SW480 (cell line): ENCODE measurements at regions not wholly inside any gene's neighbourhood (a gene's known extent, or its start where the extent isn't known, plus 50 kb on each side); places are given as distances from the start of the nearest gene placed in this dataset.
A peak's percentile ranks its signal among the peaks of the same experiment; 100 is the strongest.

Experiments used
- DNase-seq: peaks from one replicate; pipeline ENCODE4 v3.0.0-alpha.2; 2016; ENCODE audit warnings: low spot score

DNA sequence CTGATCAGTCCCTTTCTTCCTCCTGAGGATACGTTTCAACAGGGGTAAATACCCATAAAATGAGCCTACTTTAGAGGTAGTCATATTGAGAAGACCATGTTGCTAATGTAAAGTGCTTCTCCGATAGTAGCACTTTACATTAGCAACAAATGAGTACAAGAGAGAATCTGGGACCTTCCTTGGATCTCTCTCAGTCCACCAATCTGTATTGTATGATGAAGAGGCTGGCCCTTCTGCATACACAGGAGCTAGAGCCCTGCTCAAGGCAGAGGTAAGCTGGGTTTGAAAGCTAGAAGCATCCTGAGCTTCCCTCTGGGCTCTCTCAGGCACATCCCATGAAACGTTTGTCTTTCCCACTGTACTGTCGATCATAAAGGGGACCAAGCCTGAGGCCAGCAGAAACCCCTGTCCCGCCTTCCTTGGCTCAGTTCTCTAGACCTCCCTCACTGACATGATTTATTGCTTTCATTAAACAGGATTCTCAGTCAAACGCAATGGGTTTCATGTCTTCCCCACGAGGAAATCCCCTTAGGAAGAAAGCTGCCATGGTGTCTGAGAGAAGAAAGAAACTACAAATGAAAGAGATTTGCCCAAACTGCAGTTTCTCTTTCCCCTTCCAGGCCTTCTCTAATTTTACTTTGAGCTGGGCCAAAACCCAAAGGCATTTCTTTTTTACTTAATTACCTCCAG lies 62.8 kb upstream of the BCAR3 start:
- no peak for DNase-seq

- DNase-seq: no peak
These were observed 61.8 kb upstream of the BCAR3 start for GRCh38 chr1:93743465-93743864.

DNA sequence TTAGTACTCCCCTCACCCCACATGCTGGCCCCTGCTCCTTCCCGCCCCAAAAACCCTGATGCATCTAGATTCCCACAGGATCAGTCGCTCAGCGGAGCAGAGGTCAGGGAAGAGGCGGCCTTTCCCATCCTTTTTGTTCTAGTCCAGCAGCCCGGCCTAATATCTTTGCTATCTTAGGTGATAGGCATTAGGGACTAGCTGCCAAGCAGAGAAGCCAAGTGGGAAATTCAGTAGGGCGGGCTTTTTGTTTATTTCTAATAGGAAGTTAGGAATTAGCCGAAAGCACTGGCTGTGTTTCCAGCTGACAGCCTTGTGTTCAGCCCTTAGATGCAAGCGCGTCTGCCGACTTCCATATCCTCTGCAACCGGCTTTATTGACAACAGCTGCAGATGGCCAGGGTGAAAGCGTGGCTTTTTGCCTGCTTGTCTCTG lies 59.0 kb upstream of the BCAR3 start:
- no peak for DNase-seq

DNA sequence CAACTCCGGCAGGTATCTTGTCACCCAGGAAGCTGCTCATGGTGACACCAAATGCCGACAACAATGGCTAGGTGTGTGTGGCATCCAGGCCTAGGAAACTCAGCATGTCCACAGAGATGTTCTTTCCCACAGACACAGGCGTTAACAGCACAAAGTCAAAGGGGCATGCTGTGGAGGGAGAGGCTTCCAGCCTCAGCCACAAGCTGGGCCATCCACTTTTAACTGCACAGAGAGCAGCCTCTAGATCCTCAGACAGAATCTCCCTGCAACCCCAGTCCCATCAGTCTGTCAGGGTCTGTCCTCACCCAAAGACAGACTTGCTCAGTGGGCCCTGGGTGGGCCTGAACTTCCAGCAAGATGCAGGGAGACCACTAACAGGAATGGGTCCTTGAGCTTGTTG lies 58.5 kb upstream of the BCAR3 start:
- DNase-seq: no peak

DNA sequence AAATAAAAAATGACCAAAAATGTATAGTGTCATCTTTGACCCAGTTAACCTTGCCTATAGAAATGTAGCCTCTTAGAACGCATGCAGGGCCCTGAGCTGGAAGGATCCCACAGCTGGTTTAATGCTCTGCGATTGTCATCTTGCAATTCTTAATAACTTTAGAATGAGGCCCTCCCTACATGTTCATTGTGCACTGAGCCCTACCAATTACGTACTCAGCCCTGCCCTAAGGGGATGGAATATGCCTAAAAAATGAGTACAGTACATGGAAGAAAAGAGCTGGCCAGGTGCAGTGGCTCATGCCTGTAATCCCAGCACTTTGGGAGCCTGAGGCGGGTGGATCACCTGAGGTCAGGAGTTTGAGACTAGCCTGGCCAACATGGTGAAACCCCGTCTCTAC lies 57.8 kb upstream of the BCAR3 start:
- DNase-seq: no peak

DNA sequence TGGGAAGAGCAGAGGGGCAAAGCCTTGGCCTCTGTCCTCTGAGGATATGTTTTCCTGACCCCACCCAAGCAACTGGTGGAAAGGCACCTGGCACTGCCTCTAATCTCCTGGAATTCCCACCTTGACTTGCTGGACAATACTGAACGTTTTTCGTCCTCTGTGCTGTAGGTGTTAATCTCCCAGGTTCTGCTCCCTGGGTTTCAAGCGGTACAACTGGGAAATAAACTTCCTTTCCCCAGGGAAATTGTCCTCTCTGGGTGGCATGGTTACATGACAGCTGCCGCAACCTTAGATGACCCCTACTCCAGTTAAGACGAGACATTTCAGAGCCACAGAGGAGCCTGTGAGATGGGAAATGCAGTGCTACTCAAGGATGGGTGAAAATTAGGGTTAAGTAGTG lies 57.3 kb upstream of the BCAR3 start:
- DNase-seq: peak; percentile 44

GRCh38 chr1:93738075-93738622 lies 56.5 kb upstream of the BCAR3 start:
- DNase-seq: peak; percentile 85

DNA sequence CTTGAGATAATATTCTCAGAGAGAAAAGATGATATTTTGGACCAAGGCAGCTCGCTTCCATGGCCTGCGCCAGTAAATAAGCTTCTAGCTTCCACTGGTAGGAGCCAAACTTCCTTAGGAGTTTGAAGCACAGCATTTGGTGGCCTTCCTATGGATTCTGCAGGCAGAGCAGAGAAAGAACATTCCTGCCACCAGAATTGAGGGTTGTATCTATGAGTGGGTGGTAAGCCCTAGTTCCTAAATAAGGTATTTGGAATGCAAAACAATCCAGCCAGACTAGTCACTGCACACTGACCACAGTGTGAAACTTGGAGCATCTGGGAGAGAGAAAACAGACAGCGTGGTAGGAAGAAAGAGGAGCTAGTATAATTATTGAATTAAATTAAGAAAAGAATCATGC lies 54.1 kb upstream of the BCAR3 start:
- peak; percentile 77 for DNase-seq

- no peak for DNase-seq
These were observed 53.4 kb upstream of the BCAR3 start for GRCh38 chr1:93734999-93735398.

DNA sequence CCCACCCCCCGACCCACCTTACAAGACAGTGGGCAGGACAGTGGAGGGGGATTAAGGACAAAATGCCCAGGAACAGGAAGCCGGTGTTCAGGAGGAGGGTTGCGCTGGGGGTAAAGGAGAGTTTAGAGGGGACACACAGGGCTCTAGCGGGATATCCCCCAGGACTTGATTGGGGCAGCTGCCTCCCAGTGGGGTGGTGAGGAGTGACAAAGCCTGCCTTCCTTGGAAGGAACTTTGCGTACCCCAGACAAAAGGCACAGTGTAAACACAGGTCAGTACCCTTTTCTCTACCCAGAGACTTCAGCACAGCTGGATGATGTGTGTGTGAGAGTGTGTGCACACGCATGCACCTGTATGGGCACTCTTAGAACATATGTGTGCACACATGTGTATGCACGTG lies 51.7 kb upstream of the BCAR3 start:
- no peak for DNase-seq

DNA sequence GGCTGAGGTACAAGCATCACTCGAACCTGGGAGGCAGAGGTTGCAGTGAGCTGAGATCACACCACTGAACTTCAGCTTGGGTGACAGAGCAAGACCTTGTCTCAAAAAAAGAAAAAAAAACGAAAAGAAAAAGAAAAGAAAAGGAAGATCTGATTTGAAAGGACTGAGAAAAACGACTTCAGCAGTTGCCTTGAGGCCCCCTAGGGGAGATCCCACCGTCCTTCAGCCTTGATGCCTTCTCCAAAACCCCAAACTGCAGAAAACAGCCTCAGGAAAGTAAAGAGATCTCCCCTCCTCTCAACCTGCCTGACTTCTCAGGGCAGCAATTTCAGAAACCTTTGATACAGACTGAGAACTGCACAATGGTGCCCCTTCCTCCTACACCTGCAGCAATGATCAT lies 50.9 kb upstream of the BCAR3 start:
- no peak for DNase-seq
